PFSK-1 (cell line): ENCODE measurements at regions not wholly inside any gene's neighbourhood (a gene's known extent, or its start where the extent isn't known, plus 50 kb on each side); places are given as distances from the start of the nearest gene placed in this dataset.

Experiments
- POLR2AphosphoS5 ChIP-seq: IDR thresholded peaks from 2 replicates; pipeline ENCODE4 v1.6.1; 2012; ENCODE audit warnings: low read depth, mild to moderate bottlenecking, control low read depth, low read length, moderate library complexity
- SIN3A ChIP-seq: IDR thresholded peaks from 2 replicates; pipeline ENCODE4 v1.6.1; 2012; ENCODE audit warnings: mild to moderate bottlenecking, low read length, moderate library complexity, borderline replicate concordance; ENCODE audit not compliant: insufficient read depth
- TAF1 ChIP-seq: IDR thresholded peaks from 2 replicates; pipeline ENCODE4 v1.6.1; 2012; ENCODE audit warnings: low read length, control low read depth, borderline replicate concordance; ENCODE audit not compliant: insufficient read depth
- TF ChIP-seq, protein P1 (sequence below), 2 experiments: IDR thresholded peaks; 2 replicates each; pipeline versions ENCODE4 v1.6.1 to v1.8.0; 2011 to 2012; ENCODE audit warnings: low read depth in 2 of 2, low read length in 2 of 2, control low read depth in 1 of 2, inconsistent platforms in 1 of 2, mild to moderate bottlenecking in 1 of 2, moderate library complexity in 1 of 2; ENCODE audit not compliant: insufficient read depth in 1 of 2

DNA sequence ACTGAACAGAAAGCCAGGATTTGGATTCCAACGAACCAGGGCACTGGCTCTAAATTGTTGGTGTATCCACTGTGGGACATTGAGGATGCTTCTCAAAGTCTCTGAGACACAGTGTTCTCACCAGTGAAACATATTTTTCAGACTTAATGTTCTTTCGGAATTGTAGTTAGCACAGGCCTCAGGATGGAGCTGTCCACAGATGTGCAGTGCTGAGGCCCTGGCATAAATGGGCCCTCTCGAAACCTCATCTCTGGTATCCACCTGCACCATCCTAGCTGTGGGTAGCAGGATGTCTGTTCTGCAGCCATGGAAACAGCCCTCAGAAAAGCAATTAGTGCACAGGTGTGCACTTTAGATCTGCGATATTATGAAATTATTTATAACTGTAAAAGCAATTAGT is 656.8 kb downstream of the TBC1D22A start:
- no peak for TF ChIP-seq TAF1
- no peak for TF ChIP-seq POLR2AphosphoS5
- TF ChIP-seq, protein P1, sequence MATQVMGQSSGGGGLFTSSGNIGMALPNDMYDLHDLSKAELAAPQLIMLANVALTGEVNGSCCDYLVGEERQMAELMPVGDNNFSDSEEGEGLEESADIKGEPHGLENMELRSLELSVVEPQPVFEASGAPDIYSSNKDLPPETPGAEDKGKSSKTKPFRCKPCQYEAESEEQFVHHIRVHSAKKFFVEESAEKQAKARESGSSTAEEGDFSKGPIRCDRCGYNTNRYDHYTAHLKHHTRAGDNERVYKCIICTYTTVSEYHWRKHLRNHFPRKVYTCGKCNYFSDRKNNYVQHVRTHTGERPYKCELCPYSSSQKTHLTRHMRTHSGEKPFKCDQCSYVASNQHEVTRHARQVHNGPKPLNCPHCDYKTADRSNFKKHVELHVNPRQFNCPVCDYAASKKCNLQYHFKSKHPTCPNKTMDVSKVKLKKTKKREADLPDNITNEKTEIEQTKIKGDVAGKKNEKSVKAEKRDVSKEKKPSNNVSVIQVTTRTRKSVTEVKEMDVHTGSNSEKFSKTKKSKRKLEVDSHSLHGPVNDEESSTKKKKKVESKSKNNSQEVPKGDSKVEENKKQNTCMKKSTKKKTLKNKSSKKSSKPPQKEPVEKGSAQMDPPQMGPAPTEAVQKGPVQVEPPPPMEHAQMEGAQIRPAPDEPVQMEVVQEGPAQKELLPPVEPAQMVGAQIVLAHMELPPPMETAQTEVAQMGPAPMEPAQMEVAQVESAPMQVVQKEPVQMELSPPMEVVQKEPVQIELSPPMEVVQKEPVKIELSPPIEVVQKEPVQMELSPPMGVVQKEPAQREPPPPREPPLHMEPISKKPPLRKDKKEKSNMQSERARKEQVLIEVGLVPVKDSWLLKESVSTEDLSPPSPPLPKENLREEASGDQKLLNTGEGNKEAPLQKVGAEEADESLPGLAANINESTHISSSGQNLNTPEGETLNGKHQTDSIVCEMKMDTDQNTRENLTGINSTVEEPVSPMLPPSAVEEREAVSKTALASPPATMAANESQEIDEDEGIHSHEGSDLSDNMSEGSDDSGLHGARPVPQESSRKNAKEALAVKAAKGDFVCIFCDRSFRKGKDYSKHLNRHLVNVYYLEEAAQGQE (IDR thresholded peaks at IDR 0.05; ENCODE audit: insufficient read depth in 1 of 2, low read depth in 2 of 2, low read length in 2 of 2): peak in 1 of 2 experiments; percentile 75; a peak in 1 of 4 replicates
- no peak for TF ChIP-seq SIN3A
